HL-60 (cell line): ENCODE measurements at regions not wholly inside any gene's neighbourhood (a gene's known extent, or its start where the extent isn't known, plus 50 kb on each side); places are given as distances from the start of the nearest gene placed in this dataset.

ENCODE experiments used
- DNase-seq, 2 experiments: peaks; one replicate each; pipeline ENCODE4 v3.0.0-alpha.2; 2010 to 2020; ENCODE audit warnings: low read depth in 1 of 2, low spot score in 1 of 2
- H3K27ac ChIP-seq: fragments of 250-450 bp; sonication (Bioruptor Pico); replicated peaks from 2 replicates; pipeline ENCODE4 v1.5.1; 2020; ENCODE audit warnings: mild to moderate bottlenecking, moderate library complexity
- H3K27me3 ChIP-seq: fragments of 250-450 bp; sonication (Bioruptor Pico); 2 replicates; pipeline ENCODE4 v1.5.1; 2021; ENCODE audit warnings: mild to moderate bottlenecking, moderate library complexity; ENCODE audit not compliant: insufficient read depth, poor library complexity, severe bottlenecking
- H3K4me3 ChIP-seq: replicated peaks from 2 replicates; pipeline ENCODE4 v1.5.1; 2011; ENCODE audit warnings: mild to moderate bottlenecking, control low read depth, low read length; ENCODE audit not compliant: insufficient read depth
- GABPA ChIP-seq: IDR thresholded peaks from 2 replicates; pipeline ENCODE4 v1.6.1; 2012; ENCODE audit warnings: low read depth
- POLR2AphosphoS5 ChIP-seq: IDR thresholded peaks from 2 replicates; pipeline ENCODE4 v1.6.1; 2012; ENCODE audit warnings: low read depth
- SPI1 ChIP-seq: IDR thresholded peaks from 2 replicates; pipeline ENCODE4 v1.6.1; 2012; ENCODE audit warnings: low read depth, mild to moderate bottlenecking, borderline replicate concordance
- TF ChIP-seq, protein P1 (sequence below): IDR thresholded peaks from 2 replicates; pipeline ENCODE4 v1.6.1; 2012; ENCODE audit warnings: low read depth; ENCODE audit not compliant: insufficient replicate concordance
- TF ChIP-seq, protein P2 (sequence below): IDR thresholded peaks from one replicate; pipeline ENCODE4 v1.5.1; 2011; ENCODE audit warnings: low read length, control low read depth, inconsistent platforms; ENCODE audit not compliant: insufficient read depth

DNA sequence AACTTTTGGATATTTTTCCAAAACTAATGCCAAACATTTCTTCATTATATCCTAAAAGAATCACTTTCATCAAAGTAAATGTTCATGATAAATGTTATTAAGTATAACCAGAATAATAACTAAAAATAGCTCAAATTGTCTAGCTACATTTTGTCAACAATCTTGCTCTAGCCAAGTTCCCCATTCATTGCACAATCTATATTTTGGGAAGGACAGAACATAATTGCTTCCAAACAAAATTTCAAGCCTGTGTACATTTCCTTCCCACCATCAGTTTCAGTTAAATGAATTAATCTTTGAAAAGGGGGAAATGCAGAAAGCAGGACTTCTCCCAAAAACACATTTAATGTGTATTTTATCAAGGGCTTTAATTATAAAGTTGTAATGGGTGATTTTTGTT, 98.0 kb upstream of the PLEKHG7 start:
- H3K4me3 ChIP-seq: no peak overlapping the region
- H3K27me3 ChIP-seq: no peaks in the 10 kb centered on the region
- TF ChIP-seq SPI1 (no peak), POLR2AphosphoS5 (no peak), GABPA (no peak)
- TF ChIP-seq, protein P1, sequence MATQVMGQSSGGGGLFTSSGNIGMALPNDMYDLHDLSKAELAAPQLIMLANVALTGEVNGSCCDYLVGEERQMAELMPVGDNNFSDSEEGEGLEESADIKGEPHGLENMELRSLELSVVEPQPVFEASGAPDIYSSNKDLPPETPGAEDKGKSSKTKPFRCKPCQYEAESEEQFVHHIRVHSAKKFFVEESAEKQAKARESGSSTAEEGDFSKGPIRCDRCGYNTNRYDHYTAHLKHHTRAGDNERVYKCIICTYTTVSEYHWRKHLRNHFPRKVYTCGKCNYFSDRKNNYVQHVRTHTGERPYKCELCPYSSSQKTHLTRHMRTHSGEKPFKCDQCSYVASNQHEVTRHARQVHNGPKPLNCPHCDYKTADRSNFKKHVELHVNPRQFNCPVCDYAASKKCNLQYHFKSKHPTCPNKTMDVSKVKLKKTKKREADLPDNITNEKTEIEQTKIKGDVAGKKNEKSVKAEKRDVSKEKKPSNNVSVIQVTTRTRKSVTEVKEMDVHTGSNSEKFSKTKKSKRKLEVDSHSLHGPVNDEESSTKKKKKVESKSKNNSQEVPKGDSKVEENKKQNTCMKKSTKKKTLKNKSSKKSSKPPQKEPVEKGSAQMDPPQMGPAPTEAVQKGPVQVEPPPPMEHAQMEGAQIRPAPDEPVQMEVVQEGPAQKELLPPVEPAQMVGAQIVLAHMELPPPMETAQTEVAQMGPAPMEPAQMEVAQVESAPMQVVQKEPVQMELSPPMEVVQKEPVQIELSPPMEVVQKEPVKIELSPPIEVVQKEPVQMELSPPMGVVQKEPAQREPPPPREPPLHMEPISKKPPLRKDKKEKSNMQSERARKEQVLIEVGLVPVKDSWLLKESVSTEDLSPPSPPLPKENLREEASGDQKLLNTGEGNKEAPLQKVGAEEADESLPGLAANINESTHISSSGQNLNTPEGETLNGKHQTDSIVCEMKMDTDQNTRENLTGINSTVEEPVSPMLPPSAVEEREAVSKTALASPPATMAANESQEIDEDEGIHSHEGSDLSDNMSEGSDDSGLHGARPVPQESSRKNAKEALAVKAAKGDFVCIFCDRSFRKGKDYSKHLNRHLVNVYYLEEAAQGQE: no peak
- TF ChIP-seq, protein P2, sequence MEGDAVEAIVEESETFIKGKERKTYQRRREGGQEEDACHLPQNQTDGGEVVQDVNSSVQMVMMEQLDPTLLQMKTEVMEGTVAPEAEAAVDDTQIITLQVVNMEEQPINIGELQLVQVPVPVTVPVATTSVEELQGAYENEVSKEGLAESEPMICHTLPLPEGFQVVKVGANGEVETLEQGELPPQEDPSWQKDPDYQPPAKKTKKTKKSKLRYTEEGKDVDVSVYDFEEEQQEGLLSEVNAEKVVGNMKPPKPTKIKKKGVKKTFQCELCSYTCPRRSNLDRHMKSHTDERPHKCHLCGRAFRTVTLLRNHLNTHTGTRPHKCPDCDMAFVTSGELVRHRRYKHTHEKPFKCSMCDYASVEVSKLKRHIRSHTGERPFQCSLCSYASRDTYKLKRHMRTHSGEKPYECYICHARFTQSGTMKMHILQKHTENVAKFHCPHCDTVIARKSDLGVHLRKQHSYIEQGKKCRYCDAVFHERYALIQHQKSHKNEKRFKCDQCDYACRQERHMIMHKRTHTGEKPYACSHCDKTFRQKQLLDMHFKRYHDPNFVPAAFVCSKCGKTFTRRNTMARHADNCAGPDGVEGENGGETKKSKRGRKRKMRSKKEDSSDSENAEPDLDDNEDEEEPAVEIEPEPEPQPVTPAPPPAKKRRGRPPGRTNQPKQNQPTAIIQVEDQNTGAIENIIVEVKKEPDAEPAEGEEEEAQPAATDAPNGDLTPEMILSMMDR: no peak
- DNase-seq: no peak
- no peak overlapping the region for H3K27ac ChIP-seq

DNA sequence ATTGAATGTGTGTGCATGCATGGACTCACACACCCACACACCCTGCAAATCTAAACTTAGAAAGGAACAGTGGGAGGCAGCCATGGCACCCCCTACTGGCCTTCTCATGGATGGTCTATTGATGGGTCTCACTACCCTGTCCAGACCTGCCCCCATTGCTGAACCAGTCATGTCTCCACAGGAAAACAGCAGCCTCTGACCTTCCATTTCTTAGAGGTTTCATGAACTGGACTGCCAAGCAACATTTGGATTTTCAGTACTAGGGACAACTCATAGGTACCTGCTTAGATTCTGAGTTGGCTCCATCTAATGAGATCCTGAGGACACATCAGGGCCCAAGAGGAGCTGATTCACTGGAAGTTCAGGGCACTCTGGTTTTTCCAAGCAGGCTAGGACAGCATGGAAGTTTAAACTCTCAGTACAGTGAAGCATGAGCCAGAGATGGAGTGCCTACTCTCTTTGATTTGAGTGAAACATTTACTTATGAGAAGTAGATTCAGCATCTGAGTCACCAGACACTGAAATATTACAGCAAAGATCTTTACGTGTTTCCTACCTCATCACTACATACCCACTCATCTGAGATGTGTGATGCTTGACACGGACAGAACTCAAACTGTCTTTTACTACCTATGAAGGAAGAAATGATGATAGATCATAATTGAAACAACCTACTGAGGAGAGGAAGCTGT, 98.9 kb upstream of the PLEKHG7 start:
- no peak overlapping the region for H3K4me3 ChIP-seq
- DNase-seq: no peak
- H3K27ac ChIP-seq: no peak overlapping the region

DNA sequence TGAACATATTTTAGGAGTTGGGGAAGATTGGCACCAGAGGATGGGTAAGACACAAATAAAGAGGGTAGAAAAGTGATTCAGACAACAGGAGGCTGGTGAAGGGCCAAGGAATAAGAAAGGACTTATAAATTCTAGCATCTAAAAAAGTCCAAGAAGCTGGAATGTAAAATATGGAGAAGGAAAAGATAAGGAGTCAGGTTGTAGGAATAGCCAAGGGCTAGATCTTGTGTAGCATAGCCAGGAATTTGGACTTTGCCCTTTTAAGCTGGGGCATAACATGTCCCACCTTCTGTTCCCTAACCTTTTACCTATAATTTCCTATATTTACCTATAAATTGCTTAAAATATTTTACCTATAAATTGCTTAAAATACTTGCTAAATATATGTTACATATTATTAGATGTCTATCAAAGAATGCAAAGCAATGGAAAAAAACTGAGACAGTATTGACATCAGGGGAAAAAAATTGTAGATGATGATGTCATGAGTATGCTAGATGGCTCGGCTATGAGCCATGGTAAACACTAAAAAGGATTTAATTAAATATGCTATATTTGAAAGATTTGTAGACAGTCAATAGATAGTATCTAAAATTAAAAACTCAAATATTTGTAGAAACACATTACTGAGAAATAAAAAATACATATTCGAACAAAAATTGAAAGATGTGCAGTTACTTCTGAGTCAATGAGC, 99.7 kb upstream of the PLEKHG7 start:
- DNase-seq: no peak
- H3K27ac ChIP-seq: no peak overlapping the region
- TF ChIP-seq, protein P2: no peak
- TF ChIP-seq POLR2AphosphoS5: no peak
- TF ChIP-seq GABPA: no peak
- TF ChIP-seq, protein P1: no peak
- no peak for TF ChIP-seq SPI1

More for the DNA sequence above, 98.9 kb upstream of the PLEKHG7 start:
- no peak for TF ChIP-seq SPI1
- no peak for TF ChIP-seq POLR2AphosphoS5
- TF ChIP-seq GABPA: no peak
- TF ChIP-seq, protein P2: no peak
- TF ChIP-seq, protein P1: no peak
- no peaks in the 10 kb centered on the region for H3K27me3 ChIP-seq

More for the DNA sequence above, 99.7 kb upstream of the PLEKHG7 start:
- Histone ChIP-seq H3K4me3 (no peak overlapping the region), H3K27me3 (no peaks in the 10 kb centered on the region)
